ENCODE measurements at regions not wholly inside any gene's neighbourhood (a gene's known extent, or its start where the extent isn't known, plus 50 kb on each side); places are given as distances from the start of the nearest gene placed in this dataset.

DNA sequence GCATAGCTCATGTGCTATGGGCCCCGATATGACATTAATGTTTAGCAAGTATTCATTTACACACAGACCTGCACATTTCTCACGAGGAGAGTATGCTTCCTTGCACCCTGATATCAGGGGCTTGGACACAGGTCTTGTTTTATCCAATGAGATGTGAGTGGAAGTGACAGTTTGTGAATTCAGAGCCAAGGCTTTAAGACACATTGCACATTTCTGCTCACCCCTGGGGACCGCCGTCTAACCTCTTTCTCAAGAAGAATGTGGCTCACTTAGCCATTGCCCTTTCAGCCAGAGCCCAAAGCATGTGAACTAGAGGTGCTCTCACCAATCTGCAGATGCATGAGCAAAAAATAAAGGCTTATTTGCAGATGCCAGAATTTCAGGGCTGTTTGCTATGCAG lies 116.1 kb upstream of the C16orf82 start:
- H3K9me3 ChIP-seq, result no peaks in the 10 kb centered on the region
- no peaks in the 10 kb centered on the region for H3K36me3 ChIP-seq
- no peak overlapping the region for H3K27ac ChIP-seq
- 62 to 63% methylated on average over 4 of the region's 4 CpGs for WGBS, 2 donors
- TF ChIP-seq POLR2A (IDR thresholded peaks at IDR 0.05), result no peak
- TF ChIP-seq, protein P1, sequence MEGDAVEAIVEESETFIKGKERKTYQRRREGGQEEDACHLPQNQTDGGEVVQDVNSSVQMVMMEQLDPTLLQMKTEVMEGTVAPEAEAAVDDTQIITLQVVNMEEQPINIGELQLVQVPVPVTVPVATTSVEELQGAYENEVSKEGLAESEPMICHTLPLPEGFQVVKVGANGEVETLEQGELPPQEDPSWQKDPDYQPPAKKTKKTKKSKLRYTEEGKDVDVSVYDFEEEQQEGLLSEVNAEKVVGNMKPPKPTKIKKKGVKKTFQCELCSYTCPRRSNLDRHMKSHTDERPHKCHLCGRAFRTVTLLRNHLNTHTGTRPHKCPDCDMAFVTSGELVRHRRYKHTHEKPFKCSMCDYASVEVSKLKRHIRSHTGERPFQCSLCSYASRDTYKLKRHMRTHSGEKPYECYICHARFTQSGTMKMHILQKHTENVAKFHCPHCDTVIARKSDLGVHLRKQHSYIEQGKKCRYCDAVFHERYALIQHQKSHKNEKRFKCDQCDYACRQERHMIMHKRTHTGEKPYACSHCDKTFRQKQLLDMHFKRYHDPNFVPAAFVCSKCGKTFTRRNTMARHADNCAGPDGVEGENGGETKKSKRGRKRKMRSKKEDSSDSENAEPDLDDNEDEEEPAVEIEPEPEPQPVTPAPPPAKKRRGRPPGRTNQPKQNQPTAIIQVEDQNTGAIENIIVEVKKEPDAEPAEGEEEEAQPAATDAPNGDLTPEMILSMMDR (IDR thresholded peaks at IDR 0.05), result no peak
- H3K27me3 ChIP-seq, result no peaks in the 10 kb centered on the region
- H3K4me3 ChIP-seq (replicated peaks in 1 of 3), result no peak overlapping the region
- intact Hi-C loops (cut with DNase I), result no loop called here
- H3K4me1 ChIP-seq, result no peaks in the 10 kb centered on the region
- no peak for DNase-seq

DNA sequence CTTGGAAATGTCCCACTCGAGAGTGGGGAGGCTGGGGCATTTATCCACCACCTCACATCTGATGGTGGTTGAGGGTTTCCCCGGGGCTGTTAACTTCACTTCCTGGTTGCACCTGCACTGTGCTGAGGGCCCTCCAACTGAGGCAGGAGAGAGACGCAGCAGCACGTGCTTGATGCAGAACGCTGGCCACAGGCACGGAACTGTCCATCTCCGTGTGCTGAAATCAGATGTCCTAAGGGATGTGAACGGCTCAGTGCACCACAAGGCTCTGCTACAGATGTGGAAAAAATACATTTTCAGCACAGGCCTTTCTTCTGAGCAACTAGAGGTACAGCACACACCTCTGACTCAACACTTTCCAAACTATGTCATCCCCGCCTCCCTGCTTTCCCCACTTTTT lies 114.8 kb upstream of the C16orf82 start:
- H3K9me3 ChIP-seq, result no peaks in the 10 kb centered on the region
- H3K36me3 ChIP-seq, result no peaks in the 10 kb centered on the region
- WGBS, 2 donors, result 19 to 23% methylated on average over 8 to 9 of the region's 9 CpGs
- DNase-seq, result no peak
- intact Hi-C loops (cut with DNase I), result no loop called here
- TF ChIP-seq, protein P1 (IDR thresholded peaks at IDR 0.05), result no peak
- TF ChIP-seq POLR2A (IDR thresholded peaks at IDR 0.05), result no peak
- no peaks in the 10 kb centered on the region for H3K27me3 ChIP-seq
- no peak overlapping the region for H3K27ac ChIP-seq
- H3K4me3 ChIP-seq (replicated peaks in 1 of 3), result no peak overlapping the region
- no peaks in the 10 kb centered on the region for H3K4me1 ChIP-seq

DNA sequence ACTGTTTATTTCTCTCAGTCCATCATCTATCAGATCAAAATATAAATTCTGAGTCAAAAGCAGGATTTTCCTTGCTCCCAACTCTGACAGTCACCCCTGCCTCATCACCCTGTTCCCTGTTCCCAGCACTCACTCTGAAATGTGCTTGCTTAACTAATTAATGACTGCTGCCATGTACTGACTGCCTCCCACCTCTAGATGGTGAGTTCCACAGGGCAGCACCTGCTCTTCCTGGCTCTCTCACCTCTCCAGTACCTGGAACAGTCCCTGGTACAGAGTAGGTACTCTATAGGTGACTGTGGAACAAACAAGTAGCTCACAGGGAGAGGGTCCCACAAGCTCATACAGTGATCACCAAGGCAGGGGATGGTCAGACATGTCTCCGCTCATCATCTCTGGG lies 114.3 kb upstream of the C16orf82 start:
- Histone ChIP-seq H3K4me1 (no peaks in the 10 kb centered on the region), H3K27ac (no peak overlapping the region), H3K27me3 (no peaks in the 10 kb centered on the region), H3K36me3 (no peaks in the 10 kb centered on the region), H3K9me3 (no peaks in the 10 kb centered on the region), H3K4me3 (replicated peaks in 1 of 3) (no peak overlapping the region)
- intact Hi-C loops (cut with DNase I), result no loop called here
- WGBS, 2 donors, result 100% methylated on average over 1 of the region's 1 CpG
- no peak for DNase-seq
- TF ChIP-seq, protein P1 (IDR thresholded peaks at IDR 0.05), result no peak
- no peak for TF ChIP-seq POLR2A (IDR thresholded peaks at IDR 0.05)

DNA sequence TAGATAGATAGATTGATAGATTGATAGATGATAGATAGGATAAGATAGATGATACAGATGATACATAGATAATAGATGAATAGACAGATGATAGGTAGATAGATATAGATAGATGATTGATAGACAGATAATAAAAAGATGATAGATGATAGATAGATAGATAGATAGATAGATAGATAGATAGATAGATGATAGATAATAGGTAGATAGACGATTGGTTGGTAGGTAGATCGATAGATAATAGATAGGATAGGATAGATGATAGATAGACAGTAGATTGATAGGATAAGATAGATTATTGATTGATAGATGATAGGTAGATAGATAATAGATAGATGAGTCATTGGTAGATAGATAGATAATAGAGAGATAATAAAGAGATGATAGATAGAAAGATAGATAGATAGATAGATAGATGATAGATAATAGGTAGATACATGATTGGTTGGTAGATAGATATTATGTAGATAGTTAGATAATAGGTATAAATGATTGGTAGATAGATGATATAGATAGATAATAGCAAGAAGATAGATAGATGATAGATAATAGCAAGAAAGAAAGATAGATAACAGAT lies 109.4 kb upstream of the C16orf82 start:
- Histone ChIP-seq H3K36me3 (no peaks in the 10 kb centered on the region), H3K27me3 (no peaks in the 10 kb centered on the region), H3K4me1 (no peaks in the 10 kb centered on the region), H3K9me3 (no peaks in the 10 kb centered on the region), H3K4me3 (replicated peaks in 1 of 3) (no peak overlapping the region), H3K27ac (no peak overlapping the region)
- no peak for DNase-seq
- WGBS, 2 donors, result 89 to 91% methylated on average over 2 of the region's 2 CpGs
- no peak for TF ChIP-seq POLR2A (IDR thresholded peaks at IDR 0.05)
- intact Hi-C loops (cut with DNase I), result no loop called here

DNA sequence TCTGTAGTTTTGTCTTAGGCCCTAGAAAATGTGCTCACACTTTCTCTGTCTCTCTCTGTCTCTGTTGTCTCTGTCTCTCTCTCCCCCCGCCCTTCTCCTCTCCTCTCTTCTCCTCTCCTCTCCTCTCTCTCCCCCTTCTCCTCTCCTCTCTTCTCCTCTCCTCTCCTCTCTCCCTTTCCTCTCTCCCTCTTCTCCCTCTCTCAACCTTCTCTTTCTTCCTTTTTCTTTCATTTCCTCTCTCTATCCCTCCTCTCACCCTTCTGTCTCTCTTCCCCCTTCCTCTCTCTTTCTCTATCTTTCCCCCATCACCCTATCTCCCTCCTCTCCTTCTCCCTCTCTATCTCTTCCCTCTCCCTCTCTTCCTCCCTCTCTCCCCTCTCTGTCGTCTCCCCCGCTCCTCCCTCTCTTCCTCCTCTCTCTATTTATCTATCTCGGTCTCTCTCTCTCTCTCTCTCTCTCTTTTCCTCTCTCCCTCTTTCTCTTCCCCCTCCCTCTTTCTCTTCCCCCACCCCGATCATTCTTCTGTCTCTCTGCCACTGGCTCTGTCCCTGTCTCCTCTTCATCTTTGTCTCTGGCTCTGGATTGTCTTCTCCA lies 107.2 kb upstream of the C16orf82 start:
- DNase-seq, result no peak
- 43 to 73% methylated on average over 5 of the region's 5 CpGs for WGBS, 2 donors
- H3K4me3 ChIP-seq (replicated peaks in 1 of 3), result no peak overlapping the region
- no peaks in the 10 kb centered on the region for H3K36me3 ChIP-seq
- intact Hi-C loops (cut with DNase I), result no loop called here
- H3K27ac ChIP-seq, result no peak overlapping the region
- no peaks in the 10 kb centered on the region for H3K4me1 ChIP-seq
- no peaks in the 10 kb centered on the region for H3K27me3 ChIP-seq
- H3K9me3 ChIP-seq, result no peaks in the 10 kb centered on the region
- TF ChIP-seq POLR2A (IDR thresholded peaks at IDR 0.05), result no peak
- TF ChIP-seq, protein P1 (IDR thresholded peaks at IDR 0.05), result no peak
